GM12892 (cell line): ENCODE measurements at regions not wholly inside any gene's neighbourhood (a gene's known extent, or its start where the extent isn't known, plus 50 kb on each side); places are given as distances from the start of the nearest gene placed in this dataset.

ENCODE experiments used
- POLR2A ChIP-seq: IDR thresholded peaks from 2 replicates; pipeline ENCODE4 v1.6.1; 2011; ENCODE audit warnings: low read depth, low read length, control low read depth
- POLR2AphosphoS5 ChIP-seq: IDR thresholded peaks from 2 replicates; pipeline ENCODE4 v1.6.1; 2011; ENCODE audit warnings: low read depth, low read length, control low read depth

DNA sequence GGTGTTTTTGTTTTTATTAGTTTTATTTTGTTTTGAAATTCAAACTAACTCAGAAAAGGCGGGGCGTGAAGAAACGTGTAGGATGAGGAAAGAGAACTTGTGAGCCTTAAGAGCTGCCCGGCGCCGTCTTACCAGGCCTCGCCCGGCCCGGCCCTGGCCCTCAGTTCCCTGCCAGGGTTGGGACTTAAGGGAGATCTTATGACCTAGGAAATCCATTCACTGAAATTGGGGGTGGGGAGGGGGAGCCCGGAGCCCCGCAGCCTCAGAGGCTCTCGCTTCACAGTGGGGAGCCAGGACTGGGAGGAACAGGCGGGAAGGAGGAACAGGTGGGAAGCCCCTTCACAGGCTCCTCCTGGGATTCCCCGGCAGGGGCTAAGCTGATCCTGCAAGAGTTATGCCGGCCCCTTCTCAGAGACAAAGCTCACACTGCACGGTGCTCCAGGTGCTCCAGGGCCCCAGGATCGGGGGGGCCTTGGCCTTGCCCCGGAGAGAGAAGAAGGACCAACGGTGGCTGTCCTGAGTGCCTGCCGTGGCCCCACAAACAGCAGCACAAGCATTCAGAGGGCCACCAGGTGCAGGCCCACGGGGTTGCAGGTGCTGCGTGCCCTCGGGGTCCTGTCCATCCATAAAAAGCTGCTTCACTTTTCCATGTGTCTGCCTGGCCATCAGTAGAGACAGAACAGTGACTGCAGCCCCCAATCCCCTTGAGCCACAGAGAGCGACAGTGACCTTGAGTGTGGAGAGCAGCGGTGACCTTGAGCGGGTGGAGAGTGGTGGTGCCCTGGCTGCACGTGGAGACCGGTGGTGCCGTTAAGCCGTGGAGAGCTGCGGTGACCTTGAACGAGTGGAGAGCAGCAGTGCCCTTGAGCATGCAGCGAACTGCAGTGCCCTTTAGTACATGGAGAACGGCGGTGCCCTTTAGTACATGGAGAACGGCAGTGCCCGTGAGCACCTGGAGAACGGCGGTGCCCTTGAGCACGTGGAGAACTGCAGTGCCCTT lies 152.7 kb downstream of the DLL1 start:
- TF ChIP-seq POLR2A (no peak), POLR2AphosphoS5 (no peak)
